GM12891 (cell line): ENCODE measurements at regions not wholly inside any gene's neighbourhood (a gene's known extent, or its start where the extent isn't known, plus 50 kb on each side); places are given as distances from the start of the nearest gene placed in this dataset.

Source experiments
- DNase-seq: peaks from one replicate; pipeline ENCODE4 v3.0.0; 2011; ENCODE audit warnings: low spot score; ENCODE audit not compliant: insufficient read length
- FAIRE-seq: peaks from 2 replicates; lab custom pipeline; 2011; peaks lifted over from hg19 to GRCh38; lab: Jason Lieb, UNC
- PAX5 ChIP-seq: IDR thresholded peaks from 2 replicates; pipeline ENCODE4 v1.6.1; 2011; ENCODE audit warnings: low read length, moderate library complexity, mild to moderate bottlenecking; ENCODE audit not compliant: insufficient read depth, severe bottlenecking
- POLR2A ChIP-seq: IDR thresholded peaks from 2 replicates; pipeline ENCODE4 v1.6.1; 2011; ENCODE audit warnings: low read depth, low read length, control low read depth
- POLR2AphosphoS5 ChIP-seq: IDR thresholded peaks from 2 replicates; pipeline ENCODE4 v1.6.1; 2011; ENCODE audit warnings: low read depth, low read length, control low read depth
- POU2F2 ChIP-seq: IDR thresholded peaks from 2 replicates; pipeline ENCODE4 v1.6.1; 2011; ENCODE audit warnings: low read depth, mild to moderate bottlenecking, control low read depth, low read length, moderate library complexity
- SPI1 ChIP-seq: IDR thresholded peaks from 2 replicates; pipeline ENCODE4 v1.6.1; 2011; ENCODE audit warnings: low read depth, low read length, control low read depth
- TAF1 ChIP-seq: IDR thresholded peaks from 2 replicates; pipeline ENCODE4 v1.6.1; 2011; ENCODE audit warnings: low read depth, low read length, control low read depth

DNA sequence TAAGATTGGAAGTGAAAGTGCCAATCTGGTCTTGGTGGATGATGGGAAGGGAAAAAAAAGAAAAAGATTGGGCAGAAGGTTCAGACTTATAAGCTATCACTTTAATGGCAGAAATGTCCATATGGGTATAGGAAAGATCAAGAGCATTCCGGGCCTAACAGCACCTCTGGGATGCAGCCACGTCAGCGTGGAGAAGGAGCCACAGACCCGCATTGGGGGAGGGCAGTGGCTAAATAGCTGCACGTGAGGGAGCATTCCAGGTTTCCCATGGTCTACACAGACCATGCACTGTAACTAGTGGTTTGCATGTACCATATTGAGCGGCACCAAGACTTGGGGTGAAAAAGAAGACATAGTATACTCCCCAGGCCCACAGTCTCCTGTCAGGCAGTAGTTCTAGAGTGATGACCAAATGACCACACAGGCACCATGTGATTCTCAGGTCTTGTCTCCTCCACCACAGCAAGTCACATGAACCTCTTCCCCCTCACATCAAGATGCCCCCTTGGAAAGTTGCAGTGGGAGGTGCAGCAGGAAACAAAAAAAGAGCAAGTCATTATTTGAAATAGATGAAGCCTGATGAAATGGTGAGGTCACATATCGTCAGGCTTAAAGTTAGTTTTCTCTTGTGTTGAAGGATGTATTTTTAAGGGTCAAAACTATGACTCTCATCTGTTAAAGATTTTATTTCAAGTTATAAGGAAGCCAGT lies 94.4 kb upstream of the TNFAIP3 start:
- no peak for TF ChIP-seq POU2F2
- no peak for TF ChIP-seq TAF1
- no peak for TF ChIP-seq SPI1
- TF ChIP-seq POLR2AphosphoS5: no peak
- no peak for TF ChIP-seq PAX5
- no peak for TF ChIP-seq POLR2A

DNA sequence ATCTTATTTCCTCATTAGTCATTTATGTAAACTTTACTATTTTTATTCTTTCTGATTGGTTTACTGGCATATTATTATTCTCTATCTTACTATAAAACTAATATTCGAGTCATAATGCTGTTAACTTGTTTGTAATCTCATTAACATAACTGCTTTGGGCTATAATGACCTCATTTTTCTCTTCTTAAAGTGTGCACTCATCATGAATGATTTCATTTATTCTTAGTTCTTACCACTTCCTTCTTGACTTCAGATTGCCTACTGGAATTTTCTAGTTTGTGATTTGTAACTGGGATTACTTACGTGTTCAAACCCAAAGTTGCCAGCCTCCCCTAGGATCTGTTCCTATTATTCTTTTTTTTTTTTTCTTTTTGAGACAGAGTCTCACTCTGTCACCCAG lies 91.8 kb upstream of the TNFAIP3 start:
- DNase-seq (no peak), FAIRE-seq (no peak)
- TF ChIP-seq POLR2AphosphoS5: no peak
- TF ChIP-seq SPI1: no peak
- no peak for TF ChIP-seq TAF1

More for the DNA sequence above, 94.4 kb upstream of the TNFAIP3 start:
- FAIRE-seq: no peak
- no peak for DNase-seq

DNA sequence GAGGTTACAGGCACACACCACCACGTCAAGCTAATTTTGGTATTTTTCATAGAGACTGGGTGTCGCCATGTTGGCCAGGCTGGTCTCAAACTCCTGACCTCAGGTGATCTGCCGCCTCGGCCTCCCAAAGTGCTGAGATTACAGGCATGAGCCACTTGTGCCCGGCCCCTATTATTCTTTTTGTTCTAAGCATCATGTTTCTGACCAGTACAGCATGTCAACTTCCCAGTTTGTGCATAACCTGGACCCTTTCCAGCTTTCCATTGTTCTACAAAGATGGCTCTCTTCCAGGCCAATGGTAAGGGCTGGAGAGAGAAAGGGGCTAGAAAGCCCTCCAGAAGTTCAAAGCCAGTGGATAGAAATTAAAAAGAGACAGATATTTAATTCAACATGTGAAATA lies 91.3 kb upstream of the TNFAIP3 start:
- DNase-seq (no peak), FAIRE-seq (no peak)
- TF ChIP-seq TAF1 (no peak), POLR2A (no peak), PAX5 (no peak), POLR2AphosphoS5 (no peak), POU2F2 (no peak), SPI1 (no peak)

DNA sequence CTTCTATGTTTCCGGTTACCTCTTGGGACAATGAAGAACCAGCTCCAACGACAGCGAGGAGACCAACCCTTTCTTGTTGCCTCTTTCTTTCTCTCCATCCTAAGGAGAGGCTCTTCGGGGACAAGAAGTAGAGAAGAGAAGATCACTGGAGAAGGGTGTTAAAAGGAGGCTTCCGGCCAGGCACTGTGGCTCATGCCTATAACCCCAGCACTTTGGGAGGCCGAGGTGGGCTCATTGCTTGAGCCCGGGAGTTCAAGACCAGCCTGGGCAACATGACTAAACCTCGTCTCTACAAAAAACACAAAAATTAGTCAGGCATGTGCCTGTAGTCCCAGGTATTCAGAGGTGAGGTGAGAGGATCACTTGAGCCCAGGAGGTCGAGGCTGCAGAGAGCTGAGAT lies 90.8 kb upstream of the TNFAIP3 start:
- TF ChIP-seq POLR2AphosphoS5 (no peak), POLR2A (no peak), SPI1 (no peak), PAX5 (no peak), TAF1 (no peak), POU2F2 (no peak)
- no peak for FAIRE-seq
- DNase-seq: no peak

DNA sequence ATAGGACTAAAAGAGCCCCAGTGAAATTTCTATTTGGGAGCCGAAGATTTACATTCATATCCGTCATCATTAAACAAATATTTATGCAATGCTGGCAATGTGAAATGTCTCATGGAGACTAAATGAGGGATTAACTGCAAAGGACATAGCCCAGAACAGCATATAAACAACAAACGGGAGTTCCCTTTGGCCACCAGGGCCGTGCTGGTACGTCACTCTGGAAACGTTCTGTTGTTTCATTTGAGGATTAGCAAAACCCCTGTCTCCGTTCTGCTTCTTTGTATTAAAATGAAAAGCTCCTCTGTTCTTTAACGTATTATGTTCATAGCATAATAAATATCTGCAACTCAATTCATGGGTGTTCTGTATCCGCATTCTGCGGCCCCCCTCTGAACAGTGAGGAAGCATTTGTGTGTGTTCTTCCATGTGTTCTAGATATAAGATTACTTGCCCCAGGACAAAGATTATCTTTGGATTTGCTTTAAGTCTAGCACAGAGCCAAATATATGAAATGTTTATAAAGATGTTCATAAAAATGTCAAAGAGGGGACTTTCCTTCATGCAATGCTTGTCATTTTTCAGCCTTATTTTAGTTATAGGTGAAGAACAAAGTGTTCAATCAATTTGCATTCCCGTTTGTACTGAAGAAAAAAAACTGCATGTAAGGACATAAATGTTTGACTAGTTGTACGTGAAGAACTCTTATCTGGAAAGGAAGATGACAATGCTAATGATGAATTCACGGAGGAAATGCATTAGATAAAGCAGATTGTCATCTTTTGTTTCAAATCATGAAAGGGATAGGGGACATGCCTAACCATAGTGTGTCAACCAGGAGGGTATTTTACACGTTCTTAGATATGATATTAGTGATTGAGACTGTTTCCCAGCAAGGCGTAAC lies 90.0 kb upstream of the TNFAIP3 start:
- FAIRE-seq: no peak
- TF ChIP-seq SPI1 (no peak), PAX5 (no peak), TAF1 (no peak), POU2F2 (no peak), POLR2A (no peak), POLR2AphosphoS5 (no peak)

DNA sequence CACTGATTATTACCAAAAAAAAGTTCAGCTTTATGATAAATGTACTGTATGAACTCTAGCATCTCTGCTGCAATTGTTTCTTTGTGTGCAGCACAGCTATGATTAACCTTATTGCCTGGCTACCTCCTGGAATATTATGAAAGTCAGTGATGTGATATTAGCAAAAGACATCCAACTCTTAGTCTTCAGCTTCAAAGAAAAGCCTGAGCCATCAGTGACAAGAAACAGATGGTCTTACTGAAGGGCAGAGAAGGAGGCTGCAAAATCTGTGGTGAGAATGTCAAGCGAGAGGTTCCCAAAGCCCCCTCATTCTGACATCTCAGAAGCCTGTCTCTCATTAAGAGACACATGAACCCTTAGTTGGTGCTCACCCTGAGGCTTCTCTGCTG lies 89.4 kb upstream of the TNFAIP3 start:
- no peak for TF ChIP-seq POLR2A
- no peak for TF ChIP-seq POLR2AphosphoS5
- no peak for TF ChIP-seq PAX5
- TF ChIP-seq TAF1: no peak
- TF ChIP-seq SPI1: no peak
- no peak for TF ChIP-seq POU2F2
- FAIRE-seq: no peak
- DNase-seq: no peak

More for the DNA sequence above, 90.0 kb upstream of the TNFAIP3 start:
- no peak for DNase-seq

DNA sequence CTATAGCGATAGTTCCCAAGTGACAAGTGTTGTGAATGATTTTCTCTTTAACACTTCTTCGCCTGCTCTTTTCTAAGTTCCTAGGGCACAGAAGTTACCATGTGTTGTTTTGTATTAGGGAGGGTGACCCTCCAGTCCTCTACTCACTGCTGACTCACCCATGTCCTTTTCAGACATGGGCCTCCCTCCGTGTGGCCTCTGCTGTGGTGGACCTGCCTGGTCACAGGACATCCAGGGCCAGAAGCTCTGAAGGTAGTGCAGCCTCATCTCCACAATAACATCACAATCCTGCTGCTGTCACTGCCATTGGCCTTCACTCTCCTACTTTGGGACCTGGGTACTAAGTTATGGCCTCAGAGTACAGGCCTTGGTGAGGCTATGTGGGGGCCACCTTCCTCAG lies 87.1 kb upstream of the TNFAIP3 start:
- peak; percentile 31 for FAIRE-seq
- TF ChIP-seq POLR2AphosphoS5: no peak
- TF ChIP-seq SPI1: no peak
- no peak for TF ChIP-seq TAF1
- no peak for TF ChIP-seq POU2F2
- TF ChIP-seq POLR2A: no peak
- no peak for TF ChIP-seq PAX5
- no peak for DNase-seq

DNA sequence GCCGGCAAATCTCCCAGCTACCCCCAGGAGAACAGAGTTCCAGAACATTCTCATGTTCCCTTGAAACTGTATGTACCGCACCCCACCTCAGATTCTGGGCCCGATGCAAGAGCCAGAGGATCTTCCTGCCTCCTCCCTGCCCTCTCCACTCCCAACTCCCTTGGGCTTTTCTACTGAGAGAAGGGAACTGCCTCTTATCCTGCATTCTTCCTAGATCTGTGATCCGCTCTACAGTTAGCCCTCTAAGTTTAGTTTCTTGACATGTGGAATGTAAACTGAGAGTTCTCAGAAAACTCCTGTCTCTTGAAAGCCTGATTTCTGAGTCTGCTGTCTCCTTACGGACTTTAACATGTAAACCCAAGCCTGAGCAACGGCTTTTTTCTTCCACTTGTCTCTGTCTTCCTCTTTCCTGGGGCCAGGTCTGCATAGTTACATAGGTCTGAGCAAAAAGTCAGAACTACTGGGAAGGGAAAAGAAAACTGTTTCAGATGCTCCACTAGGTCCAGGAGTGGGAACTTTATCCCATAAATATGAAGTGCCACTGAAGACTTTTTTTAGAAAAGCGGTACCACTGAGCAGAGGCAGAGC lies 86.5 kb upstream of the TNFAIP3 start:
- DNase-seq (no peak), FAIRE-seq (no peak)
- TF ChIP-seq TAF1: no peak
- TF ChIP-seq POLR2A: no peak
- no peak for TF ChIP-seq POLR2AphosphoS5

DNA sequence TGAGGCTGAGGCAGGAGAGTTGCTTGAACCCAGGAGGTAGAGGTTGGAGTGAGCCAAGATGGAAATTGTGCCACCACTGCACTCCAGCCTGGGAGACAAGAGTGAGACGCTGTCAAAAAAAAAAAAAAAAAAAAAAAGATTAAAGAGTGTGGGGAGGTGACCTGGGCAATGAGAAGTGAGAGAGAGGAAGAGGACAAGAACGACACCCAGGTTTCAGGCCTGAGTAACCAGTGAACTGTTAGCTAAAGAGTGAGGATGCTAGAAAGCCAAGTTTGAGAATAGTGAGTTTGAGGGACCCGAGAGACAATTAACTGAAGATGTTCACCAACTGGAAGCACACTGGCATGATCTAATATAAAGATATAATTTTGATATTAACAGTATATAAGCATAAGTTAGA lies 85.4 kb upstream of the TNFAIP3 start:
- FAIRE-seq: no peak
- TF ChIP-seq TAF1 (no peak), PAX5 (no peak), POU2F2 (no peak), POLR2AphosphoS5 (no peak), SPI1 (no peak), POLR2A (no peak)
- DNase-seq: no peak
